H1 (cell line): ENCODE measurements at regions not wholly inside any gene's neighbourhood (a gene's known extent, or its start where the extent isn't known, plus 50 kb on each side); places are given as distances from the start of the nearest gene placed in this dataset.

Experiments
- CEBPB ChIP-seq: IDR thresholded peaks from 2 replicates; pipeline ENCODE4 v1.6.1; 2012; ENCODE audit warnings: low read depth, low read length
- CHD2 ChIP-seq: IDR thresholded peaks from 2 replicates; pipeline ENCODE4 v1.6.1; 2012; ENCODE audit warnings: low read length, improper control_type of control experiment
- CTCF ChIP-seq, 3 experiments: IDR thresholded peaks; 1 replicate in 2 of 3; 2 replicates in 1 of 3; pipeline versions ENCODE4 v1.5.1 to v1.6.1; 2011; ENCODE audit warnings: low read length in 3 of 3, mild to moderate bottlenecking in 3 of 3, inconsistent platforms in 2 of 3, low read depth in 1 of 3, moderate library complexity in 1 of 3; ENCODE audit not compliant: insufficient read depth in 1 of 3; ENCODE audit errors: control extremely low read depth in 1 of 3
- POLR2AphosphoS5 ChIP-seq: IDR thresholded peaks from 2 replicates; pipeline ENCODE4 v1.6.1; 2011; ENCODE audit warnings: low read depth, low read length
- RAD21 ChIP-seq, 2 experiments: IDR thresholded peaks in 1 of 2; conservative IDR thresholded peaks in 1 of 2; 2 replicates each; pipeline ENCODE4 v1.6.1; 2011; ENCODE audit warnings: low read depth in 2 of 2, low read length in 2 of 2, improper control_type of control experiment in 1 of 2, inconsistent platforms in 1 of 2, mild to moderate bottlenecking in 1 of 2, moderate library complexity in 1 of 2

GRCh38 chr5:88130211-88130815 lies 138.3 kb downstream of the TMEM161B start:
- no peak for TF ChIP-seq CHD2
- TF ChIP-seq CTCF (IDR thresholded peaks at IDR 0.05; ENCODE audit: control extremely low read depth in 1 of 3, insufficient read depth in 1 of 3, low read depth in 1 of 3, low read length in 3 of 3), result no peak
- no peak for TF ChIP-seq CEBPB
- no peak for TF ChIP-seq RAD21 (IDR thresholded peaks at IDR 0.05 in 1 of 2, conservative IDR thresholded peaks at IDR 0.05 in 1 of 2; ENCODE audit: low read depth in 2 of 2, low read length in 2 of 2)
- no peak for TF ChIP-seq POLR2AphosphoS5
